PC-9 (cell line): ENCODE measurements at regions not wholly inside any gene's neighbourhood (a gene's known extent, or its start where the extent isn't known, plus 50 kb on each side); places are given as distances from the start of the nearest gene placed in this dataset.

Experiments
- EZH2 ChIP-seq: fragments of 200-600 bp; sonication (generic); IDR thresholded peaks from 2 replicates; pipeline ENCODE4 v1.8.0; 2017; ENCODE audit warnings: antibody characterized with exemption, low read depth
- TF ChIP-seq, protein P1 (sequence below): fragments of 200-600 bp; sonication (generic); conservative IDR thresholded peaks from 2 replicates; pipeline ENCODE4 v1.6.1; 2017; ENCODE audit warnings: mixed run types, antibody characterized with exemption, mild to moderate bottlenecking, moderate library complexity

DNA sequence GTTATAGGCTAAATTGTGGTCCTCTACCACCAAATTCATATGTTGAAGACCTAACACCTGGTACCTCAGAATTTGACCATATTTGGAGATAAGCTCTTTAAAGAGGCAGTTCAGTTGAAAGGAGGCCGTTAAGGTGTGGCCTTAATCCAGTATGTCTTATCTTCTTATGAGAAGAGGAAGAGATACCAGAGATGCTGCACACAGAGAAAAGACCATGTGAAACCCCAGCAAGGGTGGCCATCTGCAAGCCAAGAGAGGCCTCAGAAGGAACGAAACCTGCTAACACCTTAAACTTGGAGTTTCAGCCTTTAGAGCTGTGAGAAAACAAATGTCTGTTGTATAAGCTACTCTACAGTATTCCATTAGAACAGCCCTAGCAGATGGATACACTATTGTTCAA is 528.1 kb upstream of the DCC start:
- TF ChIP-seq, protein P1, sequence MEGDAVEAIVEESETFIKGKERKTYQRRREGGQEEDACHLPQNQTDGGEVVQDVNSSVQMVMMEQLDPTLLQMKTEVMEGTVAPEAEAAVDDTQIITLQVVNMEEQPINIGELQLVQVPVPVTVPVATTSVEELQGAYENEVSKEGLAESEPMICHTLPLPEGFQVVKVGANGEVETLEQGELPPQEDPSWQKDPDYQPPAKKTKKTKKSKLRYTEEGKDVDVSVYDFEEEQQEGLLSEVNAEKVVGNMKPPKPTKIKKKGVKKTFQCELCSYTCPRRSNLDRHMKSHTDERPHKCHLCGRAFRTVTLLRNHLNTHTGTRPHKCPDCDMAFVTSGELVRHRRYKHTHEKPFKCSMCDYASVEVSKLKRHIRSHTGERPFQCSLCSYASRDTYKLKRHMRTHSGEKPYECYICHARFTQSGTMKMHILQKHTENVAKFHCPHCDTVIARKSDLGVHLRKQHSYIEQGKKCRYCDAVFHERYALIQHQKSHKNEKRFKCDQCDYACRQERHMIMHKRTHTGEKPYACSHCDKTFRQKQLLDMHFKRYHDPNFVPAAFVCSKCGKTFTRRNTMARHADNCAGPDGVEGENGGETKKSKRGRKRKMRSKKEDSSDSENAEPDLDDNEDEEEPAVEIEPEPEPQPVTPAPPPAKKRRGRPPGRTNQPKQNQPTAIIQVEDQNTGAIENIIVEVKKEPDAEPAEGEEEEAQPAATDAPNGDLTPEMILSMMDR: no peak
- TF ChIP-seq EZH2: no peak
